Adrenal gland (tissue), 9 donors: ENCODE measurements at regions not wholly inside any gene's neighbourhood (a gene's known extent, or its start where the extent isn't known, plus 50 kb on each side); places are given as distances from the start of the nearest gene placed in this dataset.

Experiments used
- DNase-seq, 7 donors: peaks; one replicate each; pipeline ENCODE4 v3.0.0-alpha.2; 2019 to 2020
- H3K27ac ChIP-seq, 5 donors: fragments of 200-600 bp; sonication (generic) in 4 of 5; 1 replicate in 3 of 5; 2 replicates in 2 of 5; pipeline versions ENCODE4 v1.5.1 to v1.8.0; 2016 to 2020; ENCODE audit warnings: mild to moderate bottlenecking in 1 of 5
- H3K27me3 ChIP-seq: fragments of 200-600 bp; 2 replicates; pipeline ENCODE4 v1.8.0; 2021
- H3K36me3 ChIP-seq, 2 donors: fragments of 200-600 bp; replicated peaks in 1 of 2; 1 replicate in 1 of 2; 2 replicates in 1 of 2; pipeline versions ENCODE4 v1.5.1 to v1.8.0; 2018 to 2022
- H3K4me1 ChIP-seq, 2 donors: fragments of 200-600 bp; replicated peaks in 1 of 2; 1 replicate in 1 of 2; 2 replicates in 1 of 2; pipeline versions ENCODE4 v1.5.1 to v1.8.0; 2018 to 2021
- H3K4me3 ChIP-seq, 4 donors: fragments of 200-600 bp; sonication (generic) in 3 of 4; one replicate each; pipeline ENCODE4 v1.5.1; 2016 to 2018
- H3K9me3 ChIP-seq, 3 donors: fragments of 200-600 bp; sonication (generic) in 1 of 3; replicated peaks in 1 of 3; 1 replicate in 2 of 3; 2 replicates in 1 of 3; pipeline versions ENCODE4 v1.5.1 to v1.8.0; 2016 to 2021
- CTCF ChIP-seq, 6 experiments: fragments of 450-650 bp in 4 of 6; fragments of 200-600 bp in 2 of 6; sonication (generic) in 1 of 6; IDR thresholded peaks; 1 replicate in 5 of 6; 2 replicates in 1 of 6; pipeline versions ENCODE4 v1.5.1 to v1.8.0; 2016 to 2021; ENCODE audit warnings: antibody characterized with exemption in 6 of 6, mild to moderate bottlenecking in 2 of 6, moderate library complexity in 1 of 6
- POLR2A ChIP-seq, 2 donors: fragments of 450-650 bp; IDR thresholded peaks; one replicate each; pipeline ENCODE4 v1.6.1; 2017; ENCODE audit warnings: antibody characterized with exemption in 2 of 2, mild to moderate bottlenecking in 2 of 2, moderate library complexity in 1 of 2
- WGBS, 4 donors: extraction: QIAGEN DNeasy Blood & Tissue Kit in 2 of 4; methylation state at CpG; one replicate each; pipeline versions ENCODE4 v1.1.5 to v1.1.7; 2013 to 2017; 5-methylcytosine and 5-hydroxymethylcytosine counted together
- intact Hi-C, 2 donors: fragments of 100-400 bp; cut with DNase I; formaldehyde crosslinking; loops; one replicate each; pipeline versions ENCODE4 v1.14.1 to v1.15.0; 2022 to 2023
- donor health status: healthy with polysubstance abuse.
- donor health status: Bipolar disorder and iron deficiency.
- donor health status: DM: yes; HTN: yes; CAD: no.
- donor health status: DM: no; HTN: no; CAD: no.
- donor health status: DM: no; HTN: no; CAD: no.

DNA sequence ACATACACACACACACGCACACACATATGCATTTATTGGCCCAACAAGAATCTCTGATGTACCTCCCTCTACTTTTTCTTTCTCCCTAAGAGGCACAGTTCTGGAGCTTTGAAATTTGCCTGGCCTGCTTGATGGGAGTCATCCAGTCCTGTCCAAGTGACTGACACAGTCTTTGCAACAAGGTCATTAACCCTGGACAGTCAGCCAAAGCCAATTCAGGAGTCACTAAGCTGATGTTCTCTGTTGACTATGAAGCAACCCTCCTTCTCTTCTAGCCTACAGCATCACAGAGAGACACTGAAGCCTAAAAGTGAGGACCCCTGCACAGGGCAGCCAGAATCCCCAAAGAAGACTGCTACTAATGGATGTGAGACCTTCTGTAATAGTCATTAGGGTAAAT lies 123.1 kb downstream of the HHIPL2 start:
- Histone ChIP-seq H3K36me3 (no peaks in the 10 kb centered on the region), H3K27me3 (no peaks in the 10 kb centered on the region), H3K9me3 (peaks cover 0 to 6% (median 0%) of the 10 kb centered on the region in 3 donors), H3K4me3 (no peak overlapping the region), H3K4me1 (no peaks in the 10 kb centered on the region), H3K27ac (no peak overlapping the region)
- 88 to 100% (median 95%) methylated on average over 1 of the region's 1 CpG for WGBS, 4 donors
- intact Hi-C loops = no loop called here
- TF ChIP-seq CTCF (IDR thresholded peaks at IDR 0.05) = no peak
- no peak for TF ChIP-seq POLR2A (IDR thresholded peaks at IDR 0.05)
- DNase-seq = no peak

DNA sequence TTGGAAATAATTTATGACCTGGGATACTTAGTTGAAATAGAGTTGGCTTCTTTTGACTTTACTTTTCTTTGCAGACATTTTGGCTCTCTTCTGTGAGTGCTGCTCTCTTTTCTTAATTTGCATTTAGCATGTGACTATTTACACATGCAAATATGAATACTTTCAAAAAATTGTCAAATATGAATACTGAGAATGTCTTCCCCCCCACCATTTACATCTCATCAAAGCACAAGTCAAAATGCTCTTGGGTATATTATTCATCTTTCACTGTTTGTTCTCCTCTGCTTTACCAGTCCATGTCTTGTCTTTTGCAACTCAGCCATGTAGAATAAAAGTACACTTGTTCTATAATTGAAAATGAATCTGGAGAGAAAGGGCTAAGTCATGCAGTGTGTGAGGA lies 126.5 kb downstream of the HHIPL2 start:
- no peak overlapping the region for H3K4me3 ChIP-seq
- intact Hi-C loops = no loop called here
- no peaks in the 10 kb centered on the region for H3K4me1 ChIP-seq
- no peaks in the 10 kb centered on the region for H3K27me3 ChIP-seq
- peaks cover 0 to 6% (median 0%) of the 10 kb centered on the region in 3 donors for H3K9me3 ChIP-seq
- no peak for TF ChIP-seq CTCF (IDR thresholded peaks at IDR 0.05)
- no peak for TF ChIP-seq POLR2A (IDR thresholded peaks at IDR 0.05)
- no peaks in the 10 kb centered on the region for H3K36me3 ChIP-seq
- H3K27ac ChIP-seq = no peak overlapping the region
- no peak for DNase-seq

GRCh38 chr1:222420633-222421032 lies 127.3 kb downstream of the HHIPL2 start:
- Histone ChIP-seq H3K27ac (no peak overlapping the region), H3K9me3 (peaks cover 0 to 1% (median 0%) of the 10 kb centered on the region in 3 donors), H3K4me1 (no peaks in the 10 kb centered on the region), H3K27me3 (no peaks in the 10 kb centered on the region), H3K4me3 (no peak overlapping the region), H3K36me3 (no peaks in the 10 kb centered on the region)
- no peak for DNase-seq
- intact Hi-C loops = no loop called here
- TF ChIP-seq CTCF (IDR thresholded peaks at IDR 0.05) (no peak), POLR2A (IDR thresholded peaks at IDR 0.05) (no peak)
- 84 to 92% (median 87%) methylated on average over 1 of the region's 1 CpG for WGBS, 4 donors

- 45 to 67% (median 52%) methylated on average over 1 of the region's 1 CpG for WGBS, 4 donors
- Histone ChIP-seq H3K36me3 (no peaks in the 10 kb centered on the region), H3K27ac (no peak overlapping the region), H3K27me3 (no peaks in the 10 kb centered on the region), H3K9me3 (no peaks in the 10 kb centered on the region), H3K4me3 (no peak overlapping the region), H3K4me1 (no peaks in the 10 kb centered on the region)
- DNase-seq = no peak
- intact Hi-C loops = no loop called here
- TF ChIP-seq POLR2A (IDR thresholded peaks at IDR 0.05) (no peak), CTCF (IDR thresholded peaks at IDR 0.05) (no peak)
Measured at GRCh38 chr1:222418654-222419053, 129.2 kb downstream of the HHIPL2 start.
